HuH-7.5 (cell line): ENCODE measurements at regions not wholly inside any gene's neighbourhood (a gene's known extent, or its start where the extent isn't known, plus 50 kb on each side); places are given as distances from the start of the nearest gene placed in this dataset.

Experiments used
- DNase-seq: peaks from one replicate; pipeline ENCODE4 v3.0.0; 2011; ENCODE audit warnings: low spot score

- DNase-seq: no peak
Observed at GRCh38 chr2:211067029-211067428, 510.6 kb downstream of the CPS1 start.

GRCh38 chr2:211068108-211068780 is 511.8 kb downstream of the CPS1 start:
- DNase-seq: no peak

GRCh38 chr2:211070547-211070946 is 514.1 kb downstream of the CPS1 start:
- no peak for DNase-seq

- no peak for DNase-seq
Observed at GRCh38 chr2:211077216-211077767, 520.9 kb downstream of the CPS1 start.

GRCh38 chr2:211084352-211084751 is 528.0 kb downstream of the CPS1 start:
- no peak for DNase-seq

GRCh38 chr2:211085056-211085680 is 528.8 kb downstream of the CPS1 start:
- DNase-seq: peak; percentile 12

- no peak for DNase-seq
Observed at GRCh38 chr2:211086049-211086448, 529.6 kb downstream of the CPS1 start.

GRCh38 chr2:211089127-211089526 is 532.7 kb downstream of the CPS1 start:
- no peak for DNase-seq

- DNase-seq: no peak
Observed at GRCh38 chr2:211093743-211094303, 537.4 kb downstream of the CPS1 start.

- DNase-seq: no peak
Observed at GRCh38 chr2:211103989-211104388, 547.6 kb downstream of the CPS1 start.

- DNase-seq: no peak
Observed at GRCh38 chr2:211113334-211114175, 557.2 kb downstream of the CPS1 start.

- no peak for DNase-seq
Observed at GRCh38 chr2:211114826-211115455, 558.5 kb downstream of the CPS1 start.

GRCh38 chr2:211117026-211117425 is 560.6 kb downstream of the CPS1 start:
- DNase-seq: no peak

- DNase-seq: no peak
Observed at GRCh38 chr2:211126256-211126655, 569.9 kb downstream of the CPS1 start.

GRCh38 chr2:211127501-211127900 is 571.1 kb downstream of the CPS1 start:
- DNase-seq: no peak

GRCh38 chr2:211128287-211128686 is 571.9 kb downstream of the CPS1 start:
- no peak for DNase-seq

GRCh38 chr2:211129798-211130197 is 573.4 kb downstream of the CPS1 start:
- DNase-seq: no peak

GRCh38 chr2:211132046-211132445 is 575.6 kb downstream of the CPS1 start:
- no peak for DNase-seq

- DNase-seq: no peak
Observed at GRCh38 chr2:211132573-211132972, 576.2 kb downstream of the CPS1 start.

GRCh38 chr2:211133766-211134165 is 577.4 kb downstream of the CPS1 start:
- no peak for DNase-seq

GRCh38 chr2:211138551-211138950 is 582.2 kb downstream of the CPS1 start:
- no peak for DNase-seq

- DNase-seq: no peak
Observed at GRCh38 chr2:211141646-211142045, 585.2 kb downstream of the CPS1 start.
